ENCODE measurements at regions not wholly inside any gene's neighbourhood (a gene's known extent, or its start where the extent isn't known, plus 50 kb on each side); places are given as distances from the start of the nearest gene placed in this dataset.

GRCh38 chr6:132167929-132168892 lies 217.0 kb upstream of the CCN2 start:
- TF ChIP-seq EP300 (IDR thresholded peaks at IDR 0.05) (no peak), CTCF (IDR thresholded peaks at IDR 0.05) (no peak)
